Raji (cell line): ENCODE measurements at regions not wholly inside any gene's neighbourhood (a gene's known extent, or its start where the extent isn't known, plus 50 kb on each side); places are given as distances from the start of the nearest gene placed in this dataset.

Experiments
- POLR2A ChIP-seq: IDR thresholded peaks from 2 replicates; pipeline ENCODE4 v1.6.1; 2011; ENCODE audit warnings: low read depth, low read length, control low read depth; ENCODE audit not compliant: insufficient read depth

DNA sequence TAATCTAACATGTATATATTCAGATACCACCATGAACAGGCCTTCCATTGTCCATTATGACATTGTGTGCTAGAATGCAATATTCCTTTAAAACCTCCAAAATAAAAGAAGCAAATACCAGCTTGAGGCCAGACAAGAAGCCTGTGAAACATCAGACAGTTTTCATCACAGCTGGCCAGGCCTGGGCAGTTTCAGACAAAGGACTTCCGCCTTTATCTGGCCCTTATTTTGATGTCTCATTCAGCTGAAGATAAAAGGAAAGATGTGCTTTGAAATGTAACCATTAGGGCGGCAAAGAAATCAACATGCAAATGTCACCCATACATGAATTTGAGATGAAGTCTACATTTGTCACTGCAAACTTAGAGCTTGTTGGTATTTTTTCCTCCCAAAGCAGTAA is 737.5 kb downstream of the KCNJ2 start:
- TF ChIP-seq POLR2A: no peak

DNA sequence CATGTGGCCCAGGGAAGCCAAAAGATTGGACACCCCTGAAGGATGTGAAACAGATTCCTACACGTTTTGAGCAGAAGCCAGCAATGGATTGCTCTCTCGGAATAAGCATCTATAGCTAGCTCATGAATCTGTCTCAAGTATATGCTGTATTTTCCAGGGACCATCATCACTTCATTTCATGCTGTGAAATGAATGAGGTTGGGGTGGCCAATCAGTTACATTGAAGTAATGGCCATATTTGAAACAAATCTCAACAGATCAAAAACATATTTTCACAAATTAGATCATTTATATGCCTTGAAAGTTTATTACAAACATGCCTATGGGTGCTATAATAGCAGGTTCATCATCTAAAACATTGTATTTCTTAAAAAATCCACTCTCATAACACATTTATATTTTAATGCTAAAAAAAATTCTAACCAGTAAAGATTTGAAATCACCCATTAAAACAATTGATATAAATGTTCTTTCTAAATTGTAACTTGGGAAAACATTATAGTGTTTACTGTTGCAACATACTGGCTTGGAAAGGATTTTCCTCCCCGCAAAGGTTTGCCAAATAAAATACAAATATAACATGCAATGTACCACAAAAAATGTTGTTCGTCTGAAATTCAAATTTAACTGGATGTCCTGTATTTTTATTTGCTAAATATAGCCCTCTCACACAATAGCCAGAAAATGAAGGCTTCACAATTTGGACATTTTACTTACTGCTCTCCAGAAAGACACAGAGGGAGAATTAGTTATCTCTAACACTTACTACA is 743.6 kb downstream of the KCNJ2 start:
- TF ChIP-seq POLR2A: no peak

DNA sequence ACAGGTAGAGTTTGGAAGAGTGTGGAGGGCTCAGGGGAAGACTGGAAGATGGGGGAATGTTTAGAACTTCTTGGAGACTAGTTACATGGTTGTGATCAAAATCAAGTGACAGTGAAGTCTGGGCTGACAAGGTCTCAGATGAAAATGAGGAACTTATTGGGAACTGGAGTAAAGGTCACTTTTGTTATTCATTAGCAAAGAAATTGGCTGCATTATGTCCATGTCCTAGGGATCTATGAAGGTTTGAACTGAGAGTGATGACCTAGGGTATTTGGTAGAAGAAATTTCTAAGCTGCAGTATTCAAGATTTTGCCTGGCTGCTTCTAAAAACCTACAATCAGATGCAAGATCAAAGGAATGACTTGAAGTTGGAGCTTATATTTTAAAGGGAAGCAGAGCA is 747.1 kb downstream of the KCNJ2 start:
- TF ChIP-seq POLR2A: no peak

DNA sequence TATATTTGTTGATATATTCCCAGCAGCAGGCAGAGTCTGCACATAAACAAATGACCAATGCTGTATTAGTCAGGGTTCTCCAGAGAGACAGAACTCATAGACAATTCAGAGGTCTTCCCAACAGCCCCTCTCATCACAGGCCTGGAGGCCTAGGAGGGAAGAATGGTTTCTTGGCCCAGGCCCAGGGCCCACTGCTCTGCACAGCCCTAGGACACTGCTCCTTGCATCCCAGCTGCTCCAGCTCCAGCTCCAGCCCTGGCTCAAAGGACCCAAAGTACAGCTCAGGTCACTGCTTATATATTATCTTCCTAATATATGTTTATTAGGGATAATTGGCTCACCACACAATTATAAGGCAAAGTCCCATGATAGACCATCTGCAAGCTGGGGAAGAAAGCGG is 749.9 kb downstream of the KCNJ2 start:
- TF ChIP-seq POLR2A: no peak

DNA sequence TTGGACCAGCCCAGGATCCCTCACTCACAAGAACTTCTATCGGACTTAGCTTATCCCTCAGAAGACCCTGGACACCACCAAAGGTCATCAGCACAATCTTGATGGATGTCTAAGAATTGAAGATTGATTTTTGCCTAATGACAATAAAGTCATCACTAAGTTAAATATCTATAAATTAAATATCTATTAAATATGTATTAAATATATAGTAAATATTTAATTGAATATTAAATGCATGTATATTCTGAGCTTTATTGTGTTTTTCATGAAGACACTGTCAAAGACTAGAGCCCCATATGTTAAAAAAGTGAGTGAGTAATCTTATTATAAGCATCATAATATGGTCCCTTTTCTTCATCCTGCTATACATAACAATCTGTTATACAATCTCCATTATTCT is 751.1 kb downstream of the KCNJ2 start:
- TF ChIP-seq POLR2A: no peak

DNA sequence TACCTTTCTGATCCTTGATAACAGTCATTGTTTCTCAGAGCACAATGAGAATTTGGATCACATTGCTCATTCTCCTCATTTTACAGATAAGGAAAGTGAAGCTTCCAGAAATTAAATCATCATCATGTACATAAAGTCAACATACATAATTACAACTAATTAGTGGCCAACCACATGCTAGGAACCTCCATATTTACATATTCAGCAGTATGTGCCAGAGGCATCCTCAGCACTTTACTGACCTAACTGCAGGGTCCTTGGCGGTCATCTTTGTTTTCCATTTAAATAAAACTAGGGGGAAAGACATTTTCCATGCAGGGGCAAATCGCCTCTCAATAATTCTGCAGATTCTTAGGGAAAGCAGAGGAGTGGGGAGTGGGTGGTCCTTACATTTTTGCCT is 752.9 kb downstream of the KCNJ2 start:
- no peak for TF ChIP-seq POLR2A

DNA sequence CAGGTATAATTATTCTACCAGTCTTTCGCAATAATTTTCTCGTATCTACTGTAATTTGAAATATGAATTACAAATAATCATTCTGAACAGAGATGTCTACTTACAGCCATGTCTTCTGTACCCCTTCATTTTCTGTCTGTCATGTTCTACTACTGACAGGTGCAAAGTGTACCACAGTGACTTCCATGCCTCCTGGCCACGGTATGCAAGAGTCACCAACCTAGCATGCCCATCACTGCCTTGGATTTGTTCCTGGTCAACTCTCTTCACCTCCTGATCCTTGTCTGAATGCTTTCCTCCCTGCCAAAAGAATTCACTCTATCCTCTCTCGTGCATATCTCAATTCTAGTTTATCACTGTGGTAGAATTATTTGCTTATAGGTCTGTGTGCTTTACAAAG is 755.4 kb downstream of the KCNJ2 start:
- no peak for TF ChIP-seq POLR2A

DNA sequence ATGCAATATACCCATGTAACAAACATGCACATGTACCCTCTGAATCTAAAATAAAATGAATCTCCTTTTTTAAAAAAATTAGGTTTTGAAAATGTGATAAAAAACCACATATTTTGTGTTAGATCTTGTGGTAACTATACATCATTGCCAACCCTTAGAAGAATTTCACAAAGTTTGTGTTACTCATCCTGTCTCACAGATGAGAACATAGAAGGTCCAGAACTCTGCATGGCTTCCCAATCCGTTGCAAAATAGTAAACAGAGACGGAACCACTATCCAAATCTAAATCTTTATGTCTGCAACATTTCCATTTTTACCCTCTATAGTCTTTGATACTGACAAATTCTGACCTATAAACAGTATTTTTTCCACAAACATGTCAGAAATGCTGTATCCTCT is 759.9 kb downstream of the KCNJ2 start:
- TF ChIP-seq POLR2A: no peak

DNA sequence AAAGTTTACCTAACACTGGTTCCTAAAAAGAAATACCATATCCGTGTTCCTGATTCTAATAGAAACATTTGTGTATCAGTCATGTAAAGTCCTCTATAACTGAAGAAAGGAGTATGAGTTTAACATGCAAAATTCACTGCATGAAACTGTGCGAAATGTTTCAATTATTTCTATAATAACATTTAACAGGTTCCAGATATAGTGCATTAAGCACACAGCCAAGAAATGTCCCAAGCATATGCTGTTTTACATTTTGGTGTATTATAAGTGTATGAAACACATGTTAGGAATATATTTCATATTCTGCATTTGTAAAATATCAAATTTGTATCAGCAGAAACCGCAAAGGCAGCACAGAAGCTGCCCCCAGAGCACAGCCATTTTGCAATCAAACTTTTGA is 764.9 kb downstream of the KCNJ2 start:
- TF ChIP-seq POLR2A: no peak

DNA sequence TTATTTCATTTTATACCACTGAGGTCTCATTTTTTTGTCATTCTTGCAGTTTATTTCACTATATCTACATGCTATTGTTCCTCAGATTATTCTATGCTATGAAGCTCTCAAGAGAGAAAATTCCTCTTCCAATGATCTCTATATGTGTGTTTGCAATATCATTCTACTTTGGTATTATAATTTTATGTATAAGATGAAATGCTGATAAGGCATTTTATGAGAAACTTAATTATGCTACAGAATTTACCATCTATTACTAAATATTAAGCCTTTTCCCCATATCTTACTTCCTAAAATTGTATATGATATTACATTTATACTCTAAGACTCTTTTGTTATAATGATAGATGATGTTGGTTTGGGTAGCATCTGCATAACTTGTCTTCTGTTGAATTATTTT is 765.5 kb downstream of the KCNJ2 start:
- no peak for TF ChIP-seq POLR2A

DNA sequence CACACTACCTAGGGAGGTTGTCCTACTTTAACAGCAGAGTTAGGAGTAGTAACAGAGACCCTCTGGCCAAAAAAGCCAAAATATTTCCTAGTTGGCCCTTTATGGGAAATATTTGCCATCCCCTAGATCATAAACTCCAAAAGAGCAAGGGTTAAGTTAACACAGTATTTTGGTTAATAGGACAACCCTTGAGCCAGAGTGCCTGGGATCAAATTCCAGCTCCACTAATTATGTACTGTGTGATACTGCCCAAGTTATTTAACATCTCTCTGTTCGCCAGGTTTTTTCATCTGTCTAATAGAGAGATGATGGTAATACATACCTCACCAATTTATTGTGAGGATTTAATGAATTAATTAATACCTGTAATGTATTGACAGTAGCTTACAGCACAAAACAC is 767.4 kb downstream of the KCNJ2 start:
- no peak for TF ChIP-seq POLR2A

DNA sequence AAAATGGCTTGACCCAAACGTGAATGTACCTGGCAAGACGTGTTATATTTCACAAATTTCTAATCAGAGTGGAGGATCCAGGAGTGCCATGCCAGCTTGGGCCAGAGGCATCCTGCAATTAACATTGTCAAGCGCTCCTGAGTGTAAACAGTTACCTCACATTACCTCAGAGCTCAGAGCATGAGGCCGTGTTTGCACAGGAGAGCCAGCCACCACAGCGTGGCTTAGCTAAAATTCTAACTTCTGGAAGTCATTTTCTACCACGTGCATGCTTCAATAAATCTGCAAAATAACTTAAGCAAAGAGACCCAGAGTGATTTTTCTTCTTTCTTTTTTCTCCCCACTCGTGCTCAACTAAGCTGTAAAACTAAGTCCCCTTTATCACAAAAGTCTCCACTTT is 769.0 kb downstream of the KCNJ2 start:
- no peak for TF ChIP-seq POLR2A

DNA sequence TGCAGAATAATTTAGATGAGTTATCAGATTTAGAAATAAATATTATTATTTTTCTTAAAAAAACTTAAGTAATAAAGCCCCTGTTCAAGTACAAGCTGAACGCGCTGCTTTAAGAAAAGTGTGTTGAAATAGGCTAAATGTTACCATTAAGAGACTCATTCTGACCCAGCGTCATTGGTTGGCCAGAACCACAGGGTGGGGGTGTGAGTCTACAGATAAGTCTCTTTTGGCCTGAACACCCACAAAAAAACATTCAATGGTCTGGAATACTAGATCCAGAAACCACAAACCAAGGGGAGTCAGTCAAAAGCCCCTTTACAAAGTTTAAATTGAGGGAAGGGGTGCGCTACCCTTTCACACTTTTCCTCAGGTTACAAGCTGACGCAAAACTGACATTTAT is 776.1 kb downstream of the KCNJ2 start:
- no peak for TF ChIP-seq POLR2A

DNA sequence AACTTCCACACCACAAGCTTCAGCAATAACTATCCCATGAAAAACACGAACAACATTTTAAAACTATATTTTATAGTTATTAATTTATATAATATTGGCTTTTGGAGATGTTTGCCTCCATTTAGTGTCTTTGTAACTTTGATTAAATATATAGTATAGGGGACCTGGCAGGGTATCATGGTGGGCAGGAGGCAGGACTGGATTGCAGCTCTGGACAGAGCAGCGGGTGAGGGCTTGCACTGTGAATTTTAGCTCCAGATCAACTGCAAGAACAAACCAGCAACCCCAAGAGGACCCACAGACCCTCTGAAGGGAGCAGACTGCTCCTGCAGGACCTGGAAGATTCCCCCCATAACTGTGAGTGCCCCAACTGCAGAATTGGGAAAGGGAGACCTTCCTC is 777.9 kb downstream of the KCNJ2 start:
- no peak for TF ChIP-seq POLR2A

DNA sequence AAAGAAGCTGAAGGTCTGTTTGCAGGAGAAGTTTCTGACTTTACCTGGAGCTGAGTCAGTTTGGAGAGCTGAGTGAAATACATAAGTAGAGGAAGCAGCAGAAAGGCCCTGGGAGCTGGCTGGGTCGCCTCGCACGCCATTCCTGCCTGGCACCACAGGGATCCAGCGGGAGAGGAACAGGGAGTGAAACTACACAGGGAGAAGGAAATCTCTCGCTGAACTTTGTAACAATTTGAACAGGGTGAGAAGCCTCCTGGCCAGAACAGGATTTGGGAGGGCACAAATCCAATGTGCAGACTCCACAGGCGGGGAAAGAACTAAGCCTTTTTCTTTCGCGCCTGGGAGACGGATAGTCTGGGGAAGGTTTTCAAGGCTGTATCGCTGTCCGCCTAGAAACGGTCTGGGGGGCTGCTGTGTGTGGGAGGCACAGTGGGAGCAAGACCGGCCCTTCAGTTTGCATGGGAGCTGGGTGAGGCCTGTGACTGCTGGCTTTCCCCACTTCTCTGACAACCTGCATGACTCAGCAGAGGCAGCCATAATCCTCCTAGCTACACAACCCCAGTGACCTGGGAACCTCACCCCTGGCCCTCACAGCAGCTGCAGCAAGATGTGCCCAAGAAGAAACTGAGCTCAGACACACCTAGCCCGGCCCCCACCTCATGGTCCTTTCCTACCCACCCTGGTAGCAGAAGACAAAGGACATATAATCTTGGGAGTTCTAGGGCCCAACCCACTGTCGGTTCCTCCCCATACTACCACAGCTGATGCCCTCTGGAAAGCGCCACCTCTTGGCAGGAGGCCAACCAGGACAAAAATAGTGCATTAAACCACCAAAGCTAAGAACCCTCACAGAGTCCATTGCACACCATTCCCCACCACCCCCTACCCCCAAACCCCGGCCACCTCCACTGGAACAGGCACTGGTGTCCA is 778.6 kb downstream of the KCNJ2 start:
- TF ChIP-seq POLR2A: no peak

DNA sequence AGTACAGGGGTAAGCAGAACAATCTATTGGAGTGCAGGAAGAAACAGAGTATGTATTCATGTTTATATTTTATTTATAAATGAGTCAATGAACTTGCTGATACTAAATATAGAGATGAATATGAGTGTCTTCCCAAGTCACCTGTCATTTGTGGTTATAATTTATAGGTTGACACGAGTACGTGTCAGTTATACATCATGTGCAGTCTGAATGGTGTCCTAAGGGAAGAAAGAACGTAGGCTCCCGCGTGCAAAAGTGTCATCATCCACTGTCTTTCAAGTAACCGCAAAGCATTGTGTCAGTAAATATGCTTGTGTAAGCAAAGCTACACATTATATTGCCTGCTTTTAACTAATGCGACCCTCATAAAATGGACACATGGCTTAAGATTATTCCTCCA is 786.1 kb downstream of the KCNJ2 start:
- no peak for TF ChIP-seq POLR2A
